Stimulated activated CD8-positive, alpha-beta memory T cell treated with anti-CD3 and anti-CD28 coated beads, Interleukin-15, amount 100 ng/mL, for 1 hour (primary cell): ENCODE measurements at regions not wholly inside any gene's neighbourhood (a gene's known extent, or its start where the extent isn't known, plus 50 kb on each side); places are given as distances from the start of the nearest gene placed in this dataset.

ENCODE experiments used
- DNase-seq: peaks from one replicate; pipeline ENCODE4 v3.0.0-alpha.2; 2020; ENCODE audit warnings: low read depth

DNA sequence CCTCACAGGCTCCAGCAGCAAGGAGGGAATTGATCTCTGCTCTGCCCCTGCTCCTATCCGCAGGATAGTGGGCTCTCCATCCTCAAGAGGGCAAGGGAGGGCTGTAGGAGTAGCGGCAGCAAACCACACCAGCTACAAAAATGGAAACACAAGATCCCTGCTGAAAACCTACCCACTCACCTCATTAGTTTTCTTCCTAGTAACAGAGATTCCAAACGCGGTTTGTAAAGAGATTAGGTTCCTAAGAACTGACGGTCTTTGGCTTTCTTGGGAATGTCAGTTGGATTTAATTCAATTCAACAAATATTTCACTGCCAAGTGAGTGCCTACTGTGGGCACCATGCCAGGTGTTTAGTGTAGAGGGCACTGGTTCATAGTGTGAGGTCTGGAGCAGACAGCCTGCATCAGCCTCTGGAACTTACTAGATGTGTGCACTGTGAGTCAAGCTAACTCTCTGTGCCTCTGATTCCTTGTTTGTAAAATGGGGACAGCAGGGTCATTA is 84.7 kb downstream of the MRPL46 start:
- DNase-seq: no peak

DNA sequence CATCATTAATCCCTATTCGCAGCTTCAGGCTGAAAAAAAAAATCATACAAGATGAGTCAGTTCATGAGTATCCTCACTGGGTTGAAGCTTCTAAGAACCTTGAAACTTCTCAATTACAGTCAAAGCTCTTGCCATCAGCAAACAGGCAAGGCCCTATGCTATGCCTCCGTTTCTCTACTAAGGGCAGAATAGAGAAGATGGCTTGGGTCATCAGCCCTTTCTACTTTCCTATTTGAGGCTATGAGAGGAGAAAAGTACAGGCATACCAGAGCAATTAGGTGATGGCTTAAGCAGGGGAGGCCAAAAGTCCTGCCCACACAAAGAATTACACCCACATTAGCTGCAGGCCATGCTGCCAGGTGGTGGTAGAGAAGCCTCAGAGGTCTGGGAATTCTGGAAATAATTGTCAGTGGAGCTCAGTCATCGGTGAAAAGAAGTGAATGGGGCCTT is 89.0 kb downstream of the MRPL46 start:
- no peak for DNase-seq

DNA sequence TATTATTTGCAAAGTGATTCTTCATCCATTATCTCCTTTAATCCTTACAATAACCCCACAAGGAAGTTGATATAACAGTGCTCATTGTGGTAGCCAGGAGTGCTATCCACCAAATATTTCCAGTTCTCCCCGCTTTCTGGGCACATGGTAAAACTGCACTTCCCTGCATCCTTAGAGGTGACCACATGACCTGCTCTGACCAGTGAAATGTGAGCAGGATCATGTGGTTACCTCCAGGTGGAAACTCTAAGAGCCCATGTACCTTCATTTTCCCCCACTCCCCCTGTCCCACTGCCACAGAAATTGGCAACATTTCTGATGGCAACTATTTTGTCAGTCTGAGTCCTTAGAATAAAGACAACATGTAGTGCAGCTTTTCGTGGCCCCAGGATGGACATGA is 89.7 kb downstream of the MRPL46 start:
- DNase-seq: no peak

DNA sequence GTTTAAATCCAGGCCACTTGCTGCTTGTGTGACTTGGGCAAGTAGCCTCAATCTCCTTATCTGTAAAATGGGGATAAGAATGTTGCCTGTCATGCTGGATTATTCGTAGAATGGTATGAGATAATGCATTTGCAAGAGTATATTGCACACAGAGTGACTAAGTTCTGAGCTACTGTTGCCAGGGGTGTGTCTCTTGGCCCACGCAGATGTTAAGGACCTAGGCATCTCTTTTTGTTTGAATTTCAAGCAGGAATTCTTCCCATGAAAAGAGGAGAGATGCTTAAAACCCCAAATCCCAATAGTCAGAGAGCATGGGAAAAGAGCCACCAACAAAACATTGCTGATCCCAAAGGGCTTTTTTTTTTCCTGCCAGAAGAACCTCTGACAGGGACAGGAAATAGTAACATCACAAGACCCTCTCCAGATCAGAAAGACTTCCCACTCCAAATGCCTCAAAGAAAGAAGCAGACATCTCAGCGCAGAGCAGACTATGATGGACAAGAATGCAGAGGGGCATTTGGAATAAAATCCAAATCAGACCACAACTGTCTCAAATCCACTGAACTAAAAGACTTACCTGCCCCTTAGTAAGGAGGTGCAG is 90.5 kb downstream of the MRPL46 start:
- no peak for DNase-seq

DNA sequence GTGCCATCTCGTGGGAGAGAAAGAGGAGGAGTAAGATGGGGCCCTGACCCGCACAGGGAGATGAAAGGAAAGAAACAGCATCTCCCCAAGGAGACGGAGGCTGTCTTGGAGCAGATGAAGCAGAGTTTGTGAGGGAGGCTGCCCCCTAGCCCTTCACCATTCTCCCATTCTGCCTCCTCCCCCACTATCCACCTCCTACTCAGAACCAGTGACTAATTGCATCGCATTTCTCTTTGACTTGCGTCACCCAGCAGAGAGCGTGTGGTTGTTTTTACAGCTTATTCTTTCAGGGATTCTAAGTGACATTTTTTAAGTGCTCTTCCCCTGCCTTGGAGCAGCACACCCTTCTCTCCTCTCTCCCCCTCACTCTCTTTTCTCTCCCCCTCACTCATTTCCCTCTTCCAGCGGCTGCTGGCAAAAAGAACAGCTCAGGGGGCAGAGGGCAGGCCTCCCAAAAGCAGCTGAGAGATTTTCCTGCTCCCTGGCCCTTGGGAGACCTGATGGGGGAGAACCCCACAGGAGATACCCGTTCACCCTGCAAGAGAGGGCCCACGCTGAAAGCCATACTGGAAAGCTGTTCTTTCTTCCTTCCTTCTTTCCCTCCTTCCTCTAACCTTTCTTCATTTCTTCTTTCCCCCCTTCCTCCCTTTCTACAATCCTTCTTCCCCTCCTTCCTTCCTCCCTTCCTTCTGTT is 91.8 kb downstream of the MRPL46 start:
- DNase-seq: no peak

DNA sequence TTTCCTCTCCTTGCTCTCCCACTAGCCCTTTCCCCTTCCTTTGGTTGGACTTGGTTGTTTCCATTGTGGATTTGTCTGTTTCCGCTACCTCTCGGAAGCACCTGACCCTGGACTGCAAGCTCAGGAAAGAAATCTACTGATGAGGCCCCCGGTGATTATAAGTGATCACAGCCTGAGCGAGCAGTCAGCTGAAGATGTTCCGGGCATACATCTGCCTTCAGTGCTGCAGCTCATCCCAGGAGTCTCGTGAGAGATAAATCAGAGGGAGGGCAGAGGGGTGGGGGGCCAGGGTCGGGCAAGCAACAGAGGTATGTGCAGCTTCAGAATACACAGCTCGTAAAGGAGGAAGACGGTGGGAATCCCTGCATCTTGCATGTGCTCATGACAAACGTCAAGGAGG is 102.1 kb downstream of the MRPL46 start:
- DNase-seq: no peak

DNA sequence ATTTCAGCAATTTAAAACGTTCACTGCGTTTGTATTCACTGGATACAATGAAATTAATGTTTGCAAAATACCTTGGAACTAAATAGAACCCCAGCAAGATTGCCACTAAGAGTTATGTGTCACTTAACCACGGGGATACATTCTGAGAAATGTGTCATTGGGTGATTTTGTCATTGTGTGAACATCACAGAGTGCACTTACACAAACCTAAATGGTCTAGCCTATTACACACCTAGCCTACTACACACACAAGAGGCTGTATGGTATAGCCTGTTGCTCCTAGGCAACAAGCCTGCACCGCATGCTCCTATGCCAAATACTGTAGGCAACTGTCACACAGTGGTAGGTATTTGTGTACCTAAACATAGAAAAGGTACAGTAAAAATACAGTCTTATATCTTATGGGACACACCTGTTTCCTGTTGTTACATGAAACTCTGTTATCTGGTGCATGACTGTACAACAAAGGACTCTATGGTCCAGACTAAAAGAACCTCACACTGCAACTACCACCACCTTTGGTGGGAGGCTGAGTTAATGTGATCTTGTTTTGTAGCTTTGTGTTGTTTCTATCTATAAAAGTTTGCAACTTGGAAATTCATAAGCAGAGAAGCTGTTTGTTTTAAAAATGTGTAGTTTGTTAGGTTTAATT is 92.2 kb upstream of the NTRK3 start:
- no peak for DNase-seq

DNA sequence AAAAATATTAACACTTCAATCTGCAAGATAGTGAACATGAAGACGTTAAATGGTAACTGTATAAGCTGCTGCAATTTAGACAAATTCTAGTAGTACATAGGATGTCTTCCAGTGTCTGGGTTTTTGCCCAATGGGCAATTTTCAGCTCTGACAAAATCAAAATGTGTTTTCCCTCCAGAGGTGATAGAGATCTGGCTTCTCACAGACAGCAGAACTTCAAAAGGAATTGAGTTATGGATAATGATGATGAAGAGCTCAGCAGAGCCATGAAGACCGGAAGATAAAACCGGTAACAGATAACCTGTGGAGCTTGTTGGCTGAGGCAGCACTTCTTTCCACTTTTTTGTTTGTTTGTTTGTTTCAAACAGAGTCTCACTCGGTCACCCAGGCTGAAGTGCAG is 89.4 kb upstream of the NTRK3 start:
- no peak for DNase-seq

DNA sequence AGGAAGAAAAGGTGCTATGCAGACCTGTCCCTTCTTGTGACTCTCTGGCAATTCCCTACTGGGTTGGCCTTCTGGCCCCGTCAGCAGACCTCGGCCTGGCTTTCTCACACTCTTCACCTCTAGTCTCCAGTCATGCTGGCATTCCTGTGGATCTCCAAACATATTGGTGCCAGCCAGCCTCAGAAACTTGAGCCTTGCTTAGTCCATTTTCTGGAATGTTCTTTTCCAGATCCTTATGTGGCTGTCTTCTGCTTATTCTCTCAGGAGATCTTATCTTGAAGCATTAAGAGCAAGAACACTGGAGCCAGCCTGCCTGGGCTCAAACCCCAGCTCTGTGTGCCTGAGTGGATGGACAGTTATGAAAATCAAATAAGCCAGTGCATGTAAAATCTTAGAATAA is 88.2 kb upstream of the NTRK3 start:
- DNase-seq: no peak

DNA sequence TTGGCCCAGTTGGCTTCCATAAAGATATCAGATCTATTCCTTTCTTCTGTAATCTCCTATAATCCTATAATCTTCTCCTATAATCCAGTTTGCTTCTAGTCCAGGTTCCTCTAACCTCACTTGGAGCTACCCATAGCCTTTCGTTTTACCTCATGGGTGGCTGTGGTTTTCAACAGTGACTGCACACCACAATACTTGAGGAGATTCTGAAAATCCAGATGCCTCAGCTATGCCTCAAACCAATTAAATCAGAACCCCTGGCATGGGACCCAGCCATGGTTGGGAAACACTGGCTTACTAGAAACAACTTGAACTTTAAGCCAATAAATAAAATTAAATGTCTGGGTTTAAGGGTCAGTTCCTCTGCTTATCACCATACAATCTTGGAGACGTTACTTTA is 86.1 kb upstream of the NTRK3 start:
- DNase-seq: no peak

DNA sequence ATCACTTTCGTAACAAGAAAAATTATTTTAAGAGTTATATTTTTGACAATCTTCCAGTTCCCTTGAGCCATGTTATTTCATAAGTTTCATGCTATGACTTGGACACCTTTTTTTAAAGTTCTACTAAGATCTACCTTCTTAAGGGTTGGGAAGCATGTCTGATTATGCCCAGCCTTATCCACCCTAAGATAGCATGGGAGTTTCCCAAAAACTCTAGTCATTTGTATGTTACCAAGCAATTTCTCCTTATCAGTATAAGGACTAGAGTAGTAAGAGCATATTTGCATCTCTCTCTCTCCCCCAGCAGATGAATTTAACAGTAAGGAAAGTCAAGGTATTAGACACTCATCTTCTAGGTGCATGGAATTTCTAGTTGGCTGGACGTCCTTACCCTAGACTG is 85.1 kb upstream of the NTRK3 start:
- no peak for DNase-seq

DNA sequence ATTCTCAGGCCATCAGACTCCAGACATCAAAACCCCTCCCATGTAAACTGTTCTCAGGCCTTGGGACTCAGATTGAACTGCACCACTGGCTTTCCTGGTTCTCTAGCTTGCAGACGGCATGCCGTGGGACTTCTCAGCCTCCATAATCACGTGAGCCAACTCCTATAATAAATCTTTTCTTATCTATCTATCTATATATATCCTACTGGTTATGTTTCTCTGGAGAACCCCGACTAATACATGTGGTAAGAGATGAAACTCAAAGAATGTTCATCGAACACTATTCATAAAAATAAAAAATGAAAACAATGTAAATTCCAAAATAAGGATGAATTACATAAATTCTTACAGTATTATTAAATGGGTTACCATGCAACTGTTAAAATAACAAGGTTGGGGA is 84.5 kb upstream of the NTRK3 start:
- no peak for DNase-seq

DNA sequence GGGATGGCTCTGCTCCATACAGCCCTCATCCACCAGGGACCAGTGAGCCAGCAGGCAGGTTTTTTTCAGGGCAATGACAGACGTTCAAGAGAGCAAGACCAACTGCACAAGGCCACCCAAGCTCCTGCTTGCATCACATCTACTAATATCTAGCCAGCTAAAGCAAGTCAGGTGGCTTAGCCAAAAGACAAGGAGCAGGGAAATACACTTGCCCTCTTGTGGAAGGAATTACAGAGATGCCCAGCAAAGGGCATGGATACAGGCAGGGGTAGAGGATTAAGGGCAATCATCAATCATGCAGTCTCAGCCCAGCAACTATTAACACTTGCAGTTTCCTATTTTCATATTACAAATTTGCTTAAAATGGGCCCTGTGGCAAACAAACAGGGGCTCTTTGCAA is 81.5 kb upstream of the NTRK3 start:
- DNase-seq: no peak

DNA sequence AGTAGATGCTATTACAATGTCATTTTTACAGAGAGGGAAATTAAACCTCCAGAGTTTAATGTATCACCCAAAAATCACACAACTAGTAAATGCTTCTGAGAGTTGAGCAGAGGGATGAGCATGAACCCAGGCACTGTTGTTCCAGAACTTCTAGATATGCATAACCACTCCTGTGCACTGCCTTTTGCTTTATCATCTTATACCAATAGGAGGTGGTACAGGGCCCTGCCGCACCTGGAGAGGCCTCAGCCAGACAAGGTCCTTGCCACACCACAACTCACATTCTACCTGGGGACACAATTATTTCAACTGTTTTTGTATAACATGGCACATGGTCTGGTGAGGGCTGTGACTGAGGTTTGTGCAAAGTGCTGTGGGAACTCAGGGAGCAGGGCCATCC is 78.5 kb upstream of the NTRK3 start:
- no peak for DNase-seq

DNA sequence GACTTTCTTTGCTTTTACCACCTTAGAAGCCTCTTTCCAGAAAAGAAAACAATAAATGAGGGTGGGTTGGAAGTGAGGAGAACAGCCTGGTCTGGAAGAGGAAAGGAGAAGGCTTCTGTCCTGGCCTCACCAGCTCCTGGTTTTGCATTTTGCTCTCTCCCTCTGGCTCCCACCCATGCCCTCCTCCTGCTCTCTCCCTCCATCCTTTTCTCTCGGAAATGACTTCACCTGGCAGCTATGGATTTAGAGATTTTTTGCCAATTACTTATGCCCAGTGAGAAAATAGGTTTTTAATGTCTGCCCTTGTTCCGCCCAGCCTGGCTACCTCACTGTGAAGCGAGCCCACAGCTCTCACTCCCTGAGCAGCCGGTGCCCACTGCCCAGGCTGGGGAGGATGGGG is 77.9 kb upstream of the NTRK3 start:
- DNase-seq: no peak

DNA sequence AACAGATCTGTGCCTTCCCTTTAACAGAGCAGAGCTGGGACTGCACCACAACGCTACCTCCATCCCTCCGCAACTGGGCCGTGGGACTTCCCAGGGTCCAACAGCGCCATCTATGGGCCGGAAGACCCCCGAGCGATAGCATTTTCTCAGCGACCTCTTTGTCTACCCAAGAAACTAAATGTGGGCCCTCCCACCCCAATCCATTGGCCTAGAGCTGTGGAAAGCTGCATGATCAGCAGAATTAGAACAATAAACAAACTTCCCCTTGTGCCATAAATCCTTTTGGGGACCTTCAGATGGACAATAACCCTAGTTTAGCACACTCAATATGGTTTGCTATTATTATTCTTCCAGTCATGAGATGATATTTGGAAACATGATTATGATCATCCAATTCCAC is 74.8 kb upstream of the NTRK3 start:
- peak; percentile 4 for DNase-seq

DNA sequence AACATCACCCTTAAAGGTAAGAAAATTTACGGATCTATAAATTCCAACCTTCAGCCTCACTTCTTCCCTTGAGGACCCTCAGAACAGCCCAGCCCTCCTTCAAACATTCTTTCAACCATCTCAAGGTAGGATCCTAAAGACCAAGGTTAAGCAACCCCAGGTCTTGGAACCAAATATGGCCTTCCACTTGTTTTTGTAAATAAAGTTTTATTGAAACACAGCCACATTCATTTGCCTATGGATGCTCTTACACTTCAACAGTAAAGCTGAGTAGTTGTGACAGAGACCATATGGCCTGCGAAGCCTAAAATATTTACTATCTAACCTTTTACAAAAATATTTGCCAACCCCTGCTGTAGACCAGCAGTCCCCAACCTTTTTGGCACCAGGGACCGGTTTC is 70.4 kb upstream of the NTRK3 start:
- DNase-seq: no peak

DNA sequence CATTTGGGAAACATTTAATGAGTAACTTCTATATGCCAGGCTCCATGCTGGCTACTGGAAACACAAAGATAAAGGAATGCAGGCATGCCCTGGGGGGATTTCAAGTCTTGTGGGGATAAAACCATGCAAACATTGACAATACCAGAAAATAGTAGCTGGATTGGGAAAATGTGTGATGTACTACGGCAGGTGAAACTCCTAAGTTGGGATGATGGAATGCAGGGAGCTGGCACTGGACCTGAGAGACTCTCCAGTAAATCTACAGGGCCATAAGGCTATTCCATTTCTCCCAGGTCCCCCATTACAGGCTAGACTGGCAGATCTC is 68.2 kb upstream of the NTRK3 start:
- DNase-seq: no peak

DNA sequence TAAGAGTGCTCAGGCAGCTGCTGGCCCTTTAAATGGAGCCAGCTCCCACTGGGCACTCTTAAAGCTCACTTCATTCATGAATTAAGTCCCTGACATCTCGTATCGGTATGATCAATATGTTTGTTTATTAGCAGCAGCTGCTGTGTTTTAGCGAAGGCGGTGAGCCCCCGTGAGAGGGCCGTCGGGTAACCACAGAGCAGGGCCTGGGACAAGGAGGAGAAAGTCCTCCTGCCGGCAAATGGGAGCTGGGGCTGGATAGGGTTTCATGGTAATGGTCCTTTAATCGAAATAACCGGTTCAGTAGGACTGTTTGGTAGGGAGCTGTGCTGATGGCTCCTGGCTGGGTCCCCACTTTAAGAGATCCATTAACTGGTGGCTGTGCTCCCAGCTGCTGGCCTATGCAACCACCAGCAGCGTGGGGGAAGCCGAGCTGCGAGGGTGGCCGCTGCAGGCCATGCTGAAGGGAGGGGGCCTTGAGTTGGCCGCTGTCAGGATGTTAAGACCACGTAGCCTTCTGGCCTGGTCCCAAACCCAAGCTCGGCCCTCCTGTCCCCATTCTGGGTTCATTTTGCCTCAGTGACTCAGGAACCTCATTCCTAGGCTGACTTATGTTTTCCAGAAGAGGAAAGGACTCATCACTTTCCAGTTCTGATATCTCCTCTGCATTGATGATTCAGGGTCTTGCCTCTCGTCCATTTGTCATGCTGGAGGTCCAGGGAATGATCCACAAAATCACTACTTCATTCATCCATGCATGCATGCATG is 67.6 kb upstream of the NTRK3 start:
- DNase-seq: no peak

DNA sequence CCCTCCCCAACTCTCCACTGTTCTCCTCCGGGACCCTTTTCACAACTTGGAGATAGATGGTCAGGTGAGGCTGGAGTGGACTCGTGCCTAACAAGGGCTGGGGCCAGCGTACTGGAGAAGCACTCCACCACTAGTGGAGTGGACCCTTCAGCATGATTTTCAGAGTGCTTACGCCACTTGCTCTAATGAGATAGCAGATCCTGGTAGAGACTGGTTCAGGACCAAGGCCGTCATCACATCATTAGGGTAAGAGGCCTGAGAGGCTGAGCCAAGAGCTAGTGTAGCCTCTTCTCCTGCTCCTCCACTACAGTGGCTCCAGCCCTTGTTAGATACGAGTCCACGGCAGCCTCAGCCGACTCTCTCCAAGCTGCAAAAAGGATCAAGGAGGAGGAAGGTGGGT is 66.9 kb upstream of the NTRK3 start:
- no peak for DNase-seq

DNA sequence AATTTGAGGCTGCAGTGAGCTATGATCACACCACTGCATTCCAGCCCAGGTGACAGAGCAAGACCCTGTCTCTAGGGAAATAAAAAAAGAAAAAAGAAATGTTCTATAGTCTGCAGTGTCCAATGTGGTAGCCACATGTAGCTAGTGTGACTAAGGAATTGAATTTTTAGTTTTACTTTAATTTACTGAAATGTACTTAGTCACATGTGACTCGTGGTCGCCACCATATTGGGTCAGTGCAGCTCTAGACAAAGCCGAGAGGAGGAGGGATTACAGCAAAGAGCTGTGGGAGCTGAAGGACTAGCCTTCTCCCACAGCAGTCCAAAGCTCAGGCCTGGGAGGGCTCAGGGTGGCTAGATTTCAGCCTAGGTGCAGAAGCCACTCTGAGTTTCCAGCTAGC is 65.9 kb upstream of the NTRK3 start:
- no peak for DNase-seq

DNA sequence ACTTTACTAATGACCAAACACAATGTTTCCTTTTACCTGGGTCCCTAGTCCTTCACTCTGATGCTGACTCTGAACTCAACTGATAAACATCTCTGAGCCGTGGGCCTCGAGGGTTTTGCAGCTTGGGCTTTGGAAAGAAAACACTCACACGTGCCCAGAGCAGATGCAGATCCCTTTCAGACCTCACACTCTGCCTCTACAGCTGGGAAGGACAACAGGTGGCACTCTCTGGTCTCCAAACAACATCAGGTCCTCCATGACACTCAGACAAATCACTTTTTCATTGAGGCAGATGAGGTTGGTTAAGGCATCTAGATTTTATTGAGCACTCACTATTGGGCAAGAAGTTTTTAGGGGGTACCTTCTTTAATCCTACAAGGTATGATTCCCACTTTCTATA is 64.7 kb upstream of the NTRK3 start:
- no peak for DNase-seq

DNA sequence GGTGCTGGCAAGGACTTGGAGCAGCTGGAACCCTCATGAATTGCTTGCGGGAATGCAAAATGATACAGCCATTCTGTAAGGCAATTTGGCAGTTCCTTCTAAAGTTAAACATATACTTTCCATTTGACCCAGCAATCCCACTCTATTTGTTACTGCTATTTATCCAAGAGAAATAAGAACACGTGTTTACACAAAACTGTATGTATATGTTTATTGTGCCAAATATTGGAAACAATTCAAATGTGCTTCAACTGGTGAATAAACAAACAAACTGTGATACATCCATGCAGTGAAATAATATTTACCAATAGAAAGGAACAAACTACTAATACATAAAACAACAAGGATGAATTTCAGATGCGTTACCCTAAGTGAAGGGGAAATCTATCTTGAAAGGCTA is 60.0 kb upstream of the NTRK3 start:
- DNase-seq: no peak
